ENCODE measurements at regions not wholly inside any gene's neighbourhood (a gene's known extent, or its start where the extent isn't known, plus 50 kb on each side); places are given as distances from the start of the nearest gene placed in this dataset.
"Not testable (repeated sequence)": the region's sequence is repeated elsewhere in the genome, so short reads cannot be mapped to it uniquely, and the experiment has no call there.

DNA sequence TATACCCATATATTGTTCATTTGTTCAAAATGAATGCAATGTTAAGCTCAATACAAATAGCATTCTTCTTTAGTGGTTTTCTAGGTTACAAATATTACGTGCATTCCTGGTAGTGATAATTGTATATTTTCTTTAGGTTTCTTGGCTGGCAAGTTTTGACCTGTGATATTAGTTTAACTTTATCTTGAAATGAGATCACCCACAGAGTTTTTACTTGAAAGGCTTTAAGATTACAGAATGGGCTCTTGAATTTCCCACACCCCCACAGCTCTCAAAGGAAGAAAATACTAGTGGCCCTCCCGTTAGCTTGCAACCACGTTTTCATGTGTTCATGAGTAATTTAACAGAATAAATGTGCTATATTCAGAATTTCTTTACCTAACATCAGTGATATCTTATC lies 1315.5 kb upstream of the GJE1 start:
- no peak for DNase-seq (ENCODE audit: low spot score)
- intact Hi-C loops (cut with DNase I), result no loop called here

DNA sequence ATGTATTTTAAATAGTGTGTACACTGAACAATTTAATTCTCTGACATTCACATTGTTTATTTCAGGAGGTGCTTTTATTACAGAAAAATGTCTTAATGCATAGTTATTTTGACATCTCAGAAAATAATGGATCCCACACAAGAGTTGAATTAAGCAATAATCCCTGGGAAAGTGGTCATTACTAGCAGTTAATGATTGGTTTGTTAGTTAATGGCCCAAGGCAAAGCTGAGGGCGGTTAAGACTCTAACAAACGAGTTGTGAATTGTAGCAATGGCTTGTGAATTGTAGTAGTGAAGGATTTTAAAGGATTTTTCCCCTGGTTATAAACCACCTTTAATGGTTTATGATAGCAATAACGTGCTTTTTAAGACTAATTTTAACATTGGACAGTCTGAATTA lies 1316.0 kb upstream of the GJE1 start:
- intact Hi-C loops (cut with DNase I), result no loop called here
- DNase-seq (ENCODE audit: low spot score), result no peak

- DNase-seq (ENCODE audit: low spot score), result no peak
- intact Hi-C loops (cut with DNase I), result no loop called here
Observed at GRCh38 chr6:140812636-140813035, 1320.1 kb upstream of the GJE1 start.

DNA sequence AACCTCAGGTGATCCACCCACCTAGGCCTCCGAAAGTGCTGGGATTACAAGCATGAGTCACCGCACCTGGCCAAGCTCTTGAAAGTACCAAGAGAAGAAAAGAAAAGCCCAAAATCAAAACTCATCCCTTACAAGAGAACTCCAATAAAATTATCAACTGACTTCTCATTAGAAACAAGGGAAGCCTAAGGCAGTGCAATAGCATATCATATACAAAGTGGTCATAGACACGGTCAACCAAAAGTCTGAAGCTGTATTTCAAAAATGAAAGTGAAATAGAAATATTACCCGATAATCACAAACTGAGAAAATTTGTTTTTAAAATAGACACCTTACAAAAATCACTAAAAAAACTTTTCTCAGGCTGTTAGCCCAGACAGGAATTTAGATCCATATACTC lies 1321.1 kb upstream of the GJE1 start:
- intact Hi-C loops (cut with DNase I), result no loop called here
- DNase-seq (ENCODE audit: low spot score), result no peak

DNA sequence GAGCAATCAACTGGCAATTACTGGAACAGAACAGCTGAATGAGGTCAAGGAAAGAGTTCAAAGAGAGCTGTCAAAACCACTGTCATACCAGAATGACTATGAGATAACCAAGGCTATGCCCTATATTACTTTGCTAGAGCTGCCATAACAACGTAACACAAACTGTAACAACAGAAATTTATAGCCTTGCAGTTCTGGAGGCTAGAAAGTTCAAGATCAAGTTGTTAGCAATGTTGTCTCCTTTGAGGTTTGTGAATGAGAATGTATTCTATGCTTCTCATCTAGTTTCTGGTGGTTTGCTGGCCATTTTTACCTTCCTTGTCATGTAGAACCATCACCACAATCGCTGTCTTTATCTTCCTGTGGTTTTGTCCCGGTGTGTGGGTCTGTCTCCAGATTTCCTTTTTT lies 1323.0 kb upstream of the GJE1 start:
- no peak for DNase-seq (ENCODE audit: low spot score)
- intact Hi-C loops (cut with DNase I), result no loop called here

- DNase-seq (ENCODE audit: low spot score), result no peak
- intact Hi-C loops (cut with DNase I), result no loop called here
Observed at GRCh38 chr6:140806431-140806830, 1326.3 kb upstream of the GJE1 start.

DNA sequence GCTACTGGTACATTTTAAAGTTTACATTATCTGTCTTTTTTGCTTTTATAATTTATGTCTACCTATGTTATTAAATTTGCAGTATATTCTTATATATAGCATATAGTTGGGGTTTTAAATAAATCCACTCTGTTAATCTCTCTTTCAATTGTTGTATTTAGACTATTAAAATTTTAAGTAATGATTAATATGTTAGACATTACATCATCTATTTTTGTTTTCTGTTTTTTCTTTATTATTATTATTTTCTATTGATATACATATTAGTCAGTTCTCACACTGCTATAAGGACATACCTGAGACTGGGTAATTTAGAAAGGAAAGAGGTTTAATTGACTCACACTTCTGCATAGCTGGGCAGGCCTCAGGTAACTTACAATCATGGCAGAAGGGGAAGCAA lies 1338.2 kb upstream of the GJE1 start:
- no peak for DNase-seq (ENCODE audit: low spot score)
- intact Hi-C loops (cut with DNase I), result no loop called here

- DNase-seq (ENCODE audit: low spot score), result no peak
- intact Hi-C loops (cut with DNase I), result no loop called here
Observed at GRCh38 chr6:140790109-140790508, 1342.6 kb upstream of the GJE1 start.

DNA sequence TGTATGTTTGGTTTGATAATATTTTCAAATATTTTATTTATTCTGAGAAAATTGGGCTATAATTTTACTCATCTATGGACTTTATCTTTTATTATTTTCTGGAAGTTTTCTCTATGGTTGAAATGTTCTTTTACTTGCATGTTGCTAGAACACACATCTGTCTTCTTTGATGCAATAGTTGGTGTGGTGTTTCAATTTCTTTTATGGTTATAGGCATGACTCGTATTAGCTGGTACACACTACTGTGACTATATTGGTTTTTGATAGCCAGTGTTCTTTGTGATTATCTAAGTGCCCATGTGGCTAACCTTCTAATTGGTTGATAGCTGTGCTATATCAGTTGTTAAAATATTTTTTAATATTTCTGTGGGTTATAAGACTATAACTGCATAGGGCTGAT lies 1343.3 kb upstream of the GJE1 start:
- intact Hi-C loops (cut with DNase I), result no loop called here
- no peak for DNase-seq (ENCODE audit: low spot score)

DNA sequence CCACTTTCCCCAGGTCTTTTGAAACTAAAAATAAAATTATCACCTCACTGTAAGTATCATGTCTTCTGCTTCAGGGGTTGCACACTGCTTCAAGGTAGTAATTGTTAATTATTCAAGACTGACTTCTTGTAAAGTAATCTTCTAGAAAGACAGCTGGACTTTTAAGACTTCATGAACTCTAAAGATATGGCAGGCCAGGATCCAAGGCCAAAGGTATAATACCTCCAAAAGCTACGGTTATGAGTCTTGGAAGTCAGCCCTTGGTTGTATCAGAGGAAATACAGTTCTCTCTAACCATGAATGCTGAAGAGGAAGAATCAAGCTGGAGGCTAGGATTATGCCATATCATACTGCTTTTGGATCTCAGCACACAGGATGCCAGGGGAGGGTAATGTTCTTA lies 1346.8 kb upstream of the GJE1 start:
- DNase-seq (ENCODE audit: low spot score), result no peak
- intact Hi-C loops (cut with DNase I), result no loop called here

- intact Hi-C loops (cut with DNase I), result no loop called here
- DNase-seq (ENCODE audit: low spot score), result no peak
Observed at GRCh38 chr6:140784573-140784972, 1348.2 kb upstream of the GJE1 start.

GRCh38 chr6:140783504-140783903 lies 1349.2 kb upstream of the GJE1 start:
- intact Hi-C loops (cut with DNase I), result not testable (repeated sequence)

GRCh38 chr6:140782941-140783340 lies 1349.8 kb upstream of the GJE1 start:
- DNase-seq (ENCODE audit: low spot score), result no peak
- intact Hi-C loops (cut with DNase I), result no loop called here

More at GRCh38 chr6:140783504-140783903, 1349.2 kb upstream of the GJE1 start:
- not testable (repeated sequence) for DNase-seq (ENCODE audit: low spot score)

DNA sequence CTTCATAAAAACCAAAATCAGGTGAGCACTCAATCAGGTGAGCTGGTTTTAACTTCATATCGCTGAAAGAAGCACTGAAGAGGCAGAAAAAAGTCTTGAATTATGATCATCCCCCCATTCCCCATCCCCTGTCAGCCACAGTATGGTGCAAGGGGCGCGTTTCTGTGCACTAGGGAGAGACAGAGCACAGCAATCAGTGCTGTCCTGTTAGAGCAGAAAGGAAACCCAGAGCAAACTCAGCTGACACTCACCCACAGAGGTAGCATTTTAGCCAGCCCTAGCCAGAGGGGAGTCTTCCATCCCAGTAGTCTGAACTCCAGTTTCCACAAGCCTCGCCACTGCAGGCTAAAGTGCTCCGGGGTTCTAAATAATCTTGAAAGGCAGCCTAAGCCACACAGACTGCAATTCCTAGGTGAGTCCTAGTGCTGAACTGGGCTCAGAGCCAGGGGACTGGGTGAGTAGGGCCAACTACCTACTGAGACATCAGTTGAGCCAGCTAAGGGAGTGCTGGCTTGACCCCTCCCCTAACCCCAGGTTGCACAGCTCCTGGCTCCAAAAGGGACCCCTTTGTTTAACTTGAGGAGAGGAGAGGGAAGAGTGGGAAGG lies 1352.6 kb upstream of the GJE1 start:
- no peak for DNase-seq (ENCODE audit: low spot score)
- intact Hi-C loops (cut with DNase I), result no loop called here

- intact Hi-C loops (cut with DNase I), result no loop called here
- no peak for DNase-seq (ENCODE audit: low spot score)
Observed at GRCh38 chr6:140779341-140779740, 1353.4 kb upstream of the GJE1 start.

GRCh38 chr6:140777780-140778179 lies 1354.9 kb upstream of the GJE1 start:
- intact Hi-C loops (cut with DNase I), result no loop called here

DNA sequence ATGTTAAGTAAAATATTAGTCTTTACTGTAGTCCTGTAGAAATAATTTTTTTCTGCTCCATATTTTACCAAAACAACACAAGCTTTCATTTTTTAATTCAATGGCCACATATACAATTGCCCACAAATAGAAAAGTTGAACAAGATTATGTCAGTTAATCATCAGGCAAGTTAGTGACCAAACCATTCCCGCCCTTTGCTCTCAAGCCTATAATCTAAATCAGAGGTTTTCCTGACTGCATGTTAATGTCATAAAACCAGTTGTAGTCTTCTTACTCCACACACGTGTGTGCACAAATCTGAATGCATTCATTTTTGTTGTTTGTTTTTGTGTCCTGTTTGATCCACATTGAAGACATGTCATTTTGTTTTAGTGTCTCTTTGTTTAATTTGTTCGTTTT lies 1357.7 kb upstream of the GJE1 start:
- intact Hi-C loops (cut with DNase I), result no loop called here

More at GRCh38 chr6:140777780-140778179, 1354.9 kb upstream of the GJE1 start:
- DNase-seq (ENCODE audit: low spot score), result no peak

DNA sequence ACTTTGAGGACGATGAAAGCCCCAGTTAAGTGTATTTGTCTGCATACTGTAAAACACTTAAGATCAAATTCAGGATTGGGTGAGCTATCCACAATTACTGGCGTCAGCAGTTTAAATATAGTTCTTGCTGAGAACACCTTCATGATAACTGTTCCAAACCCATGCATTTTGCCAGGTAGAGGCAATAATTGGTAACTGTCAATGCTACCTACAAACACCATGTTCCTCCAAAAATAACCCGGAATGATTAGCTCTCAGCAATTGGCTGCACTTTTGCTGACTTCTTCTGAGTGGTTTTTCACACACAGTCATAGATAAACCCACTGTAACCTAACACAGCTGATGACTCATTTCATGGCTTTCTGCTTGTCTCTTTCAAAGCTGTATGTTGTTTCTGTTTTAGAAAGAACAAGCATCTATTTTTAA lies 1358.6 kb upstream of the GJE1 start:
- DNase-seq (ENCODE audit: low spot score), result no peak
- intact Hi-C loops (cut with DNase I), result no loop called here

More for the DNA sequence above, 1357.7 kb upstream of the GJE1 start:
- no peak for DNase-seq (ENCODE audit: low spot score)

- intact Hi-C loops (cut with DNase I), result no loop called here
- DNase-seq (ENCODE audit: low spot score), result no peak
Observed at GRCh38 chr6:140773276-140773675, 1359.4 kb upstream of the GJE1 start.

GRCh38 chr6:140772576-140772975 lies 1360.1 kb upstream of the GJE1 start:
- intact Hi-C loops (cut with DNase I), result no loop called here
- no peak for DNase-seq (ENCODE audit: low spot score)

GRCh38 chr6:140768133-140768532 lies 1364.6 kb upstream of the GJE1 start:
- no peak for DNase-seq (ENCODE audit: low spot score)
- intact Hi-C loops (cut with DNase I), result no loop called here

DNA sequence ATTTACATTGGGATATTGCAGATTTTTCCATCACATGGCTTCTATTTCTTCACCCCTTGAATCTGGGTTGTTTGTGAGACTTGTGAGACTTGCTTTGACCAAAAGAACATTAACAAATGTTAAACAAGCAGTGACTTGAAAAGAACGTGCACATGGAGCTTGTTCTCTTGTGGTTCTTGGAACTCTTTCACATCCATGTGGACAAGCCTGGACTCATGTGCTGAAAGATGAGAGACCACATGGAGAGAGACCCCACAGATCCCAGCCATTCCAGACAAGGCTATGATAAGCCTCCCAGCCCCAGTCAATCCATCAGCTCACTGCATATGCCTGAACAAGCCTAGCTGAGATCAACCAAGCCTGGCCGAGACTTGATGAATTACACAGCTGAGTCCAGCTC lies 1365.7 kb upstream of the GJE1 start:
- intact Hi-C loops (cut with DNase I), result no loop called here
- DNase-seq (ENCODE audit: low spot score), result no peak
